ENCODE measurements at regions not wholly inside any gene's neighbourhood (a gene's known extent, or its start where the extent isn't known, plus 50 kb on each side); places are given as distances from the start of the nearest gene placed in this dataset.
"Not testable (repeated sequence)": the region's sequence is repeated elsewhere in the genome, so short reads cannot be mapped to it uniquely, and the experiment has no call there.

DNA sequence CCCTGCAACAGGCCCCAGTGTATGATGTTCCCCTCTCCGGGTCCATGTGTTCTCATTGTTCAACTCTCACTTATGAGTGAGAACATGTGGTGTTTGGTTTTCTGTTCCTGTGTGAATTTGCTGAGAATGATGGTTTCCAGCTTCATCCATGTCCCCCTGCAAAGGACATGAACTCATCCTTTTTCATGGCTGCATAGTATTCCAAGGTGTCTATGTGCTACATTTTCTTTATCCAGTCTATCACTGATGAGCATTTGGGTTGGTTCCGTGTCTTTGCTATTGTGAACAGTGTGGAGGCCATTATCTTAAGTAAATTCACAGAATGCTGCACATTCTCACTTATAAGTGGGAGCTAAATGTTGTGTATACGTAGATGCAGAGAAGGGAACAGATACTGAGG lies 205.3 kb downstream of the SHOX start:
- not testable (repeated sequence) for H3K36me3 ChIP-seq (ENCODE audit: control insufficient read depth, insufficient read depth, low read length); H3K4me3 ChIP-seq (ENCODE audit: low read depth, low read length); H3K4me1 ChIP-seq (ENCODE audit: control insufficient read depth, insufficient read depth, low read length); H3K27me3 ChIP-seq (ENCODE audit: control insufficient read depth, insufficient read depth, low read length); H3K9ac ChIP-seq (ENCODE audit: low read length); H3K27ac ChIP-seq (ENCODE audit: low read depth, low read length)
- H3K9me3 ChIP-seq (ENCODE audit: control insufficient read depth, insufficient read depth, low read depth, low read length): peaks cover 21% of the 10 kb centered on the region

DNA sequence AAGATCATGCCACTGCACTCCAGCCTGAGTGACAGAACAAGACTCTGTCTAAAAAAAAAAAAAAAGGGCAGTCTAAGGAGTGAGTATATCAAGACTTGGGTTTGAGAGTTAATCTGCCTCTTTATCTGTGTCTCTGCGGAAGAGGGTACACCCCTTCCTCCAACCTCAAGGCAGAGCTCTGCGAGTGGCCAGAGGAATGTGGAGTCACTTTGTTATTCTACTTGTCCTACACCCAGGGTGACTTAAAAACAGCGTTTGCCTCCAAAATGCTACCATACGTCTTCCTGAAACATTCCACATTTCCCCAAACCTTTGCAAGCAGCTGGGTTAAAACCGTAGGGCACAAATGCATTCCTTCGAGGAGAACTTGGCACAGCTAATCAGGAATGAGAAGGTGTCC lies 199.9 kb downstream of the SHOX start:
- no peak overlapping the region for H3K27ac ChIP-seq (ENCODE audit: low read depth, low read length)
- H3K27me3 ChIP-seq (ENCODE audit: control insufficient read depth, insufficient read depth, low read length): no peaks in the 10 kb centered on the region
- 0 out of 2 replicates have a peak, but pooled peaks cover 5% of the 10 kb centered on the region for H3K9me3 ChIP-seq (ENCODE audit: control insufficient read depth, insufficient read depth, low read depth, low read length)
- H3K4me1 ChIP-seq (ENCODE audit: control insufficient read depth, insufficient read depth, low read length): no peaks in the 10 kb centered on the region; the same call in 1 of the 2 replicates
- H3K9ac ChIP-seq (ENCODE audit: low read length): no peak overlapping the region
- H3K4me3 ChIP-seq (ENCODE audit: low read depth, low read length): no peak overlapping the region
- no peaks in the 10 kb centered on the region for H3K36me3 ChIP-seq (ENCODE audit: control insufficient read depth, insufficient read depth, low read length)

- H3K36me3 ChIP-seq (ENCODE audit: control insufficient read depth, insufficient read depth, low read length): no peaks in the 10 kb centered on the region
- no peaks in the 10 kb centered on the region for H3K27me3 ChIP-seq (ENCODE audit: control insufficient read depth, insufficient read depth, low read length)
- no peak overlapping the region for H3K9ac ChIP-seq (ENCODE audit: low read length)
- H3K4me3 ChIP-seq (ENCODE audit: low read depth, low read length): no peak overlapping the region
- 0 out of 2 replicates have a peak, but pooled peaks cover 5% of the 10 kb centered on the region for H3K9me3 ChIP-seq (ENCODE audit: control insufficient read depth, insufficient read depth, low read depth, low read length)
- no peaks in the 10 kb centered on the region; the same call in 1 of the 2 replicates for H3K4me1 ChIP-seq (ENCODE audit: control insufficient read depth, insufficient read depth, low read length)
- no peak overlapping the region for H3K27ac ChIP-seq (ENCODE audit: low read depth, low read length)
These were observed 198.6 kb downstream of the SHOX start for GRCh38 chrX:829145-829544.

DNA sequence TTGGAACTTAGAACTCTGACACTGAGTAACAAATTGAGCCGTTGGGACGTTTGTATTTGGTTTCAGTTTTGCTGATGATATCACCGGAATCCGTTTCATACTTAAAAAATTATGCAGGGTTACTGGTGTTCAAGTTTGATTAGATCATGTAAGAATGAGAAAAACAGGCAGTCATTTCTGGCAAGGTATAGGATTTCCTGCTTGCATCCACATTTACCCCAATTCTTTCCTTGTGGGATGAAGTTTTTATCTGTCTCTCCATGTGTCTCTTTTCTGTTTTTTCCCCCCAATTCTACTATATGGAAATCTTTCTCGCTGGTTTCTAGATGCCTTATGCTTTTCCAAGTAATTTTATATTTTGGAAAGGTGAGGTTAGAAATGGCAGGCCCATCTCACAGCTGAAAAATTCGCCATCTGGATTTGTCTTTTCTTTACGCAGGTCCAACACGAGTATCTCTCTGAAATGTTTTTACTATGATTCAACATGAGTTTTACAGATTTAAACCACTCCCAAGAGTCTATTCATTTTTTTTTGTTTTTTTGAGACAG lies 197.9 kb downstream of the SHOX start:
- no peaks in the 10 kb centered on the region; the same call in 1 of the 2 replicates for H3K4me1 ChIP-seq (ENCODE audit: control insufficient read depth, insufficient read depth, low read length)
- no peak overlapping the region for H3K9ac ChIP-seq (ENCODE audit: low read length)
- H3K36me3 ChIP-seq (ENCODE audit: control insufficient read depth, insufficient read depth, low read length): no peaks in the 10 kb centered on the region
- H3K27me3 ChIP-seq (ENCODE audit: control insufficient read depth, insufficient read depth, low read length): no peaks in the 10 kb centered on the region
- H3K9me3 ChIP-seq (ENCODE audit: control insufficient read depth, insufficient read depth, low read depth, low read length): 0 out of 2 replicates have a peak, but pooled peaks cover 5% of the 10 kb centered on the region
- H3K4me3 ChIP-seq (ENCODE audit: low read depth, low read length): no peak overlapping the region
- H3K27ac ChIP-seq (ENCODE audit: low read depth, low read length): no peak overlapping the region

DNA sequence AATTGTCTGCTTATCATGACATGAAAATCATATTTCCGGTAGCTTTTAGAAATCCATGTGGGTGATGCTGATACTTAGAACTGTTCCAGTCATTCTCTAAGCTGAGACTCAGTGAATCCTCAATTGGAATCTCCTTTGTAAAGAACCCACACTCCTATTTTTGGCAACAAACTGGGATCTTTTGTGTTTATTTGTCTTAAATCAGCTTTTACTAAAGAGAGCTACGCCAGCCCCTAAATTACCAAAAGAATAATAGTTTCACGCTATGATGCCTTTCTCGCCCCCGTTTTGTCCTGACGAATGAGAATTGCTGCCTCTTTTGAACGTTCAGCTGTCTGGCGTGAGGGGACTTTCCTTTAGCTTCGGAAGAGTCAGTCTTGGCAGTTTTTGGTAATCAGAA lies 195.9 kb downstream of the SHOX start:
- Histone ChIP-seq H3K27ac (ENCODE audit: low read depth, low read length) (no peak overlapping the region), H3K4me3 (ENCODE audit: low read depth, low read length) (no peak overlapping the region), H3K9ac (ENCODE audit: low read length) (no peak overlapping the region), H3K4me1 (ENCODE audit: control insufficient read depth, insufficient read depth, low read length) (no peaks in the 10 kb centered on the region; the same call in 1 of the 2 replicates), H3K9me3 (ENCODE audit: control insufficient read depth, insufficient read depth, low read depth, low read length) (peaks cover 6% of the 10 kb centered on the region), H3K36me3 (ENCODE audit: control insufficient read depth, insufficient read depth, low read length) (no peaks in the 10 kb centered on the region), H3K27me3 (ENCODE audit: control insufficient read depth, insufficient read depth, low read length) (no peaks in the 10 kb centered on the region)

GRCh38 chrX:825991-826390 lies 195.4 kb downstream of the SHOX start:
- Histone ChIP-seq H3K9ac (ENCODE audit: low read length) (no peak overlapping the region), H3K4me3 (ENCODE audit: low read depth, low read length) (no peak overlapping the region)

GRCh38 chrX:823073-823472 lies 192.5 kb downstream of the SHOX start:
- not testable (repeated sequence) for H3K9me3 ChIP-seq (ENCODE audit: control insufficient read depth, insufficient read depth, low read depth, low read length); H3K27me3 ChIP-seq (ENCODE audit: control insufficient read depth, insufficient read depth, low read length)

More at GRCh38 chrX:825991-826390, 195.4 kb downstream of the SHOX start:
- Histone ChIP-seq H3K36me3 (ENCODE audit: control insufficient read depth, insufficient read depth, low read length) (no peaks in the 10 kb centered on the region), H3K27ac (ENCODE audit: low read depth, low read length) (no peak overlapping the region), H3K4me1 (ENCODE audit: control insufficient read depth, insufficient read depth, low read length) (no peaks in the 10 kb centered on the region; the same call in 1 of the 2 replicates), H3K27me3 (ENCODE audit: control insufficient read depth, insufficient read depth, low read length) (no peaks in the 10 kb centered on the region), H3K9me3 (ENCODE audit: control insufficient read depth, insufficient read depth, low read depth, low read length) (peaks cover 7% of the 10 kb centered on the region)

DNA sequence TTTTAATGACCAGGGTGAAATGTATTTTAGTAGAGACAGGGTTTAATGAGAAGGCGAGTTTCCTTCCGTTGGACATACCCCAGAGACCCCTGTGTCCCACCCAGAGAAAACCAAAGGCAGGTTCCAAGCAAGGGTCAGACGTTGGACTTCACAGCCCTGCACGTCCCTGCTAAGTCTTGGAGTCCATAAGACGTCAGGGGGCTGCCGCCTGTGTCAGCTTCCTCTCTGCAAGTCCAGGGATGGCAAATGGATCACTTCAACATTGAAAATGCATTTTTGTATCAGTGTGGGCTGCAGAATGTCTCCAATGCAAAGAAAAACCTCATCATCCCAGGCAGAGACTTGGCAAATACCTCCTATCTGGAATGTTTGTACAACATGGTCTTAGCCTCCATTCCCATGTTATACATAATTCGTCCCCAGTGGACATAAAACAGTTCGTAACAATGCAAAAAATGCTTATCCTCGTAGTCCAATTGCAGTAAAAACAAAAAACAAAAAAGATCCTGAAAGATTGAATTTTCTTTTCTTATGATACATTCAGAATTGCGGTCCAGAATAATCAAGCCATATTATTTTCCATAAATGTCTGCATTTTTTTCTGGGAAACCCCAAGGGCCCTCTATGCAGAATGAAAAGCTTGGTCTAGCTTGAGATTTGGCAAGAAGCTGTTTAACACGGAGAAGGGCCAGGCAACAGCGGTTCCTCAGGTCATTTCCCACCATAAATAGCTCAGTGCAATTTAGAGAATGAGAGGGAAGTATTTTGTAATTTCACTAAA lies 190.9 kb downstream of the SHOX start:
- peaks cover 7% of the 10 kb centered on the region for H3K9me3 ChIP-seq (ENCODE audit: control insufficient read depth, insufficient read depth, low read depth, low read length)
- no peak overlapping the region for H3K9ac ChIP-seq (ENCODE audit: low read length)
- H3K27me3 ChIP-seq (ENCODE audit: control insufficient read depth, insufficient read depth, low read length): no peaks in the 10 kb centered on the region
- no peak overlapping the region for H3K4me3 ChIP-seq (ENCODE audit: low read depth, low read length)
- no peaks in the 10 kb centered on the region for H3K4me1 ChIP-seq (ENCODE audit: control insufficient read depth, insufficient read depth, low read length)
- H3K27ac ChIP-seq (ENCODE audit: low read depth, low read length): no peak overlapping the region
- H3K36me3 ChIP-seq (ENCODE audit: control insufficient read depth, insufficient read depth, low read length): no peaks in the 10 kb centered on the region

More at GRCh38 chrX:823073-823472, 192.5 kb downstream of the SHOX start:
- H3K9ac ChIP-seq (ENCODE audit: low read length); H3K36me3 ChIP-seq (ENCODE audit: control insufficient read depth, insufficient read depth, low read length); H3K4me3 ChIP-seq (ENCODE audit: low read depth, low read length); H3K27ac ChIP-seq (ENCODE audit: low read depth, low read length); H3K4me1 ChIP-seq (ENCODE audit: control insufficient read depth, insufficient read depth, low read length): not testable (repeated sequence)

- Histone ChIP-seq H3K27me3 (ENCODE audit: control insufficient read depth, insufficient read depth, low read length) (no peaks in the 10 kb centered on the region), H3K4me3 (ENCODE audit: low read depth, low read length) (no peak overlapping the region), H3K27ac (ENCODE audit: low read depth, low read length) (no peak overlapping the region), H3K4me1 (ENCODE audit: control insufficient read depth, insufficient read depth, low read length) (no peaks in the 10 kb centered on the region), H3K9ac (ENCODE audit: low read length) (no peak overlapping the region), H3K9me3 (ENCODE audit: control insufficient read depth, insufficient read depth, low read depth, low read length) (peaks cover 9% of the 10 kb centered on the region), H3K36me3 (ENCODE audit: control insufficient read depth, insufficient read depth, low read length) (no peaks in the 10 kb centered on the region)
These were observed 189.1 kb downstream of the SHOX start for GRCh38 chrX:819684-820083.

DNA sequence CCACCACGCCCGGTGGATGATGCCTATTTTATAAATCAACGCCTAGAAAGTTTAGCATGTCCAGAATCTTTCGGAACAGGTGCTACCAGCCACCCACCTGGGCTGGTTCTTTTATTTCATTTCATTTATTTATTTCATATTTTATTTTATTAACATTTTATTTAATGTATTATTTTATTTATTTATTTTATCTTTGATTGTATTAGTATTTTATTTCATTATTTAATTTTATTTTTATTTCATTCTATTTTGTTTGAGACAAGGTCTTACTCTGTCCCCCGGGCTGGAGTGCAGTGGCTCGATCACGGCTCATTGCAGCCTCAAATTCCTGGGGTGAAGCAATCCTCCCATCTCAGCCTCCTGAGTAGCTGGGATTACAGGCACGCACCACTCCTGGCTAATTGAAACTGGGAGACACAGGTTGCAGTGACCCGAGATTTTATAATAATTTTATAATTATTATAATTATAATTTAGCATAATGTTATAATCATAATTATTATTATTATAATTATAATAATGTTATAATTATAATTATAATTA lies 187.2 kb downstream of the SHOX start:
- H3K9ac ChIP-seq (ENCODE audit: low read length): no peak overlapping the region
- peaks cover 7% of the 10 kb centered on the region for H3K9me3 ChIP-seq (ENCODE audit: control insufficient read depth, insufficient read depth, low read depth, low read length)
- no peaks in the 10 kb centered on the region for H3K27me3 ChIP-seq (ENCODE audit: control insufficient read depth, insufficient read depth, low read length)
- no peak overlapping the region for H3K27ac ChIP-seq (ENCODE audit: low read depth, low read length)
- H3K4me3 ChIP-seq (ENCODE audit: low read depth, low read length): no peak overlapping the region
- H3K36me3 ChIP-seq (ENCODE audit: control insufficient read depth, insufficient read depth, low read length): no peaks in the 10 kb centered on the region
- H3K4me1 ChIP-seq (ENCODE audit: control insufficient read depth, insufficient read depth, low read length): no peaks in the 10 kb centered on the region

- H3K9me3 ChIP-seq (ENCODE audit: control insufficient read depth, insufficient read depth, low read depth, low read length); H3K9ac ChIP-seq (ENCODE audit: low read length); H3K4me3 ChIP-seq (ENCODE audit: low read depth, low read length); H3K36me3 ChIP-seq (ENCODE audit: control insufficient read depth, insufficient read depth, low read length); H3K27ac ChIP-seq (ENCODE audit: low read depth, low read length); H3K27me3 ChIP-seq (ENCODE audit: control insufficient read depth, insufficient read depth, low read length); H3K4me1 ChIP-seq (ENCODE audit: control insufficient read depth, insufficient read depth, low read length): not testable (repeated sequence)
These were observed 186.6 kb downstream of the SHOX start for GRCh38 chrX:817147-817546.
